IMR-90 (cell line): ENCODE measurements at regions not wholly inside any gene's neighbourhood (a gene's known extent, or its start where the extent isn't known, plus 50 kb on each side); places are given as distances from the start of the nearest gene placed in this dataset.

Experiments used
- RAD21 ChIP-seq: IDR thresholded peaks from 2 replicates; pipeline ENCODE4 v1.6.1; 2012; ENCODE audit warnings: low read length, improper control_type of control experiment
- TF ChIP-seq, protein P1 (sequence below): conservative IDR thresholded peaks from 2 replicates; pipeline ENCODE4 v1.5.1; 2012; ENCODE audit warnings: mild to moderate bottlenecking, low read depth, low read length, improper control_type of control experiment

DNA sequence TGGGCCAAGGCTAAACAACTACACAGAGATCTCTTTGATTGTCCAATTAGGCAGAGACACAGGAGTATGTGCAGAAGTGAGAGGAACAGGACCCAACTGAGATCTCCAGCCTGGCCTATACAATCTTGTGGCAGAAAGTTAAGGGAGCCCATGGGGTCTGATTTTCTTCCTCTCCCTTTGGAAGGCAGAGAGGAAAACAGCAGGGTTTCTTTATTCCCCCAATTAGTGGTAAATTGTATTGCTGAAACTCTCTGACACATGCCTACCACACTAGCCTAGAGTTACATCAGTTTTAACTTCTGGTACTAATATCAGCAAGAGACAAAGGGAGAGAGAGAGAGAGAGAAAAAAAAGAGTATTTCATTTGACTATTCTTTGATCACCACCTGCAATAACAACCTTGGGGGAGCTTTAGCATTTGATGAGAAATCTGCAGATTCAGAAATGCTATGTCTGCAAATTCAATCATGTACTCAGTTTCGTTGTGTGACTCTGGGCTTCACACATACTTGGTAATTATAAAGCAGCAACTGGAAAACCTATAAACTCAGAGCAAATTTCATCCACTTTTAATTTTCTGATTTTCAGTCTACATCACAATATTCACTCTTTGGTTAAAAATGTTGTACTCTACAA, 260.3 kb upstream of the SPTLC3 start:
- TF ChIP-seq, protein P1, sequence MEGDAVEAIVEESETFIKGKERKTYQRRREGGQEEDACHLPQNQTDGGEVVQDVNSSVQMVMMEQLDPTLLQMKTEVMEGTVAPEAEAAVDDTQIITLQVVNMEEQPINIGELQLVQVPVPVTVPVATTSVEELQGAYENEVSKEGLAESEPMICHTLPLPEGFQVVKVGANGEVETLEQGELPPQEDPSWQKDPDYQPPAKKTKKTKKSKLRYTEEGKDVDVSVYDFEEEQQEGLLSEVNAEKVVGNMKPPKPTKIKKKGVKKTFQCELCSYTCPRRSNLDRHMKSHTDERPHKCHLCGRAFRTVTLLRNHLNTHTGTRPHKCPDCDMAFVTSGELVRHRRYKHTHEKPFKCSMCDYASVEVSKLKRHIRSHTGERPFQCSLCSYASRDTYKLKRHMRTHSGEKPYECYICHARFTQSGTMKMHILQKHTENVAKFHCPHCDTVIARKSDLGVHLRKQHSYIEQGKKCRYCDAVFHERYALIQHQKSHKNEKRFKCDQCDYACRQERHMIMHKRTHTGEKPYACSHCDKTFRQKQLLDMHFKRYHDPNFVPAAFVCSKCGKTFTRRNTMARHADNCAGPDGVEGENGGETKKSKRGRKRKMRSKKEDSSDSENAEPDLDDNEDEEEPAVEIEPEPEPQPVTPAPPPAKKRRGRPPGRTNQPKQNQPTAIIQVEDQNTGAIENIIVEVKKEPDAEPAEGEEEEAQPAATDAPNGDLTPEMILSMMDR = no peak
- TF ChIP-seq RAD21 = no peak
